C4-2B (cell line): ENCODE measurements at regions not wholly inside any gene's neighbourhood (a gene's known extent, or its start where the extent isn't known, plus 50 kb on each side); places are given as distances from the start of the nearest gene placed in this dataset.

Experiments
- CTCF ChIP-seq: fragments of 450-650 bp; conservative IDR thresholded peaks from 2 replicates; pipeline ENCODE4 v1.5.1; 2017; ENCODE audit warnings: mild to moderate bottlenecking
- ZFX ChIP-seq: fragments of 450-650 bp; IDR thresholded peaks from 2 replicates; pipeline ENCODE4 v1.6.1; 2017

- no peak for TF ChIP-seq CTCF
- TF ChIP-seq ZFX = no peak
These were observed 336.4 kb upstream of the HAND2 start for GRCh38 chr4:173866322-173867026.
